Lung (tissue), 11 donors: ENCODE measurements at regions not wholly inside any gene's neighbourhood (a gene's known extent, or its start where the extent isn't known, plus 50 kb on each side); places are given as distances from the start of the nearest gene placed in this dataset.

Experiments used
- ATAC-seq: fragments of 200-7000 bp; cut with Tn5 transposase; one replicate; pipeline ENCODE4 v1.9.1; 2020; ENCODE audit warnings: moderate number of reproducible peaks; ENCODE audit not compliant: insufficient read depth, low FRiP score
- DNase-seq, 3 donors: peaks; one replicate each; pipeline ENCODE4 v3.0.0-alpha.2; 2013 to 2017
- H3K27ac ChIP-seq, 2 donors: one replicate each; pipeline ENCODE4 v1.5.1; 2013; ENCODE audit warnings: mild to moderate bottlenecking in 2 of 2, moderate library complexity in 2 of 2, control low read depth in 1 of 2, inconsistent platforms in 1 of 2, low read depth in 1 of 2, low read length in 1 of 2
- H3K27me3 ChIP-seq, 3 donors: one replicate each; pipeline ENCODE4 v1.5.1; 2013; ENCODE audit warnings: low read length in 2 of 3; ENCODE audit not compliant: control insufficient read depth in 3 of 3, insufficient read depth in 3 of 3
- H3K36me3 ChIP-seq, 4 donors: one replicate each; pipeline ENCODE4 v1.5.1; 2013; ENCODE audit warnings: low read length in 4 of 4, mild to moderate bottlenecking in 1 of 4, moderate library complexity in 1 of 4; ENCODE audit not compliant: control insufficient read depth in 4 of 4, insufficient read depth in 4 of 4
- H3K4me1 ChIP-seq, 5 donors: one replicate each; pipeline ENCODE4 v1.5.1; 2013; ENCODE audit warnings: low read length in 5 of 5, mild to moderate bottlenecking in 2 of 5, moderate library complexity in 1 of 5; ENCODE audit not compliant: control insufficient read depth in 5 of 5, insufficient read depth in 5 of 5
- H3K4me3 ChIP-seq: one replicate; pipeline ENCODE4 v1.5.1; 2013; ENCODE audit warnings: mild to moderate bottlenecking, control low read depth, moderate library complexity
- H3K9ac ChIP-seq, 2 donors: one replicate each; pipeline ENCODE4 v1.5.1; 2013; ENCODE audit warnings: low read length in 2 of 2, control low read depth in 1 of 2; ENCODE audit not compliant: insufficient read depth in 1 of 2
- H3K9me3 ChIP-seq, 4 donors: one replicate each; pipeline ENCODE4 v1.5.1; 2013; ENCODE audit warnings: low read length in 3 of 4, mild to moderate bottlenecking in 1 of 4, moderate library complexity in 1 of 4; ENCODE audit not compliant: control insufficient read depth in 4 of 4, insufficient read depth in 3 of 4
- CTCF ChIP-seq: IDR thresholded peaks from 2 replicates; pipeline ENCODE4 v1.5.1; 2012; ENCODE audit warnings: mild to moderate bottlenecking; ENCODE audit errors: control extremely low read depth, extremely low read depth
- WGBS, 2 donors: extraction: QIAGEN DNeasy Blood & Tissue Kit; methylation state at CpG; one replicate each; pipeline ENCODE4 v1.1.7; 2013; 5-methylcytosine and 5-hydroxymethylcytosine counted together
- donor health status: control.
- donor health status: control.
- donor health status: Bipolar disorder and iron deficiency.
- donor health status: healthy.
- donor health status: DM: yes; HTN: yes; CAD: no.

GRCh38 chr18:41761333-41762018, 193.6 kb upstream of the PIK3C3 start:
- Histone ChIP-seq H3K4me3 (no peak overlapping the region), H3K27ac (no peak overlapping the region), H3K9me3 (peaks cover 0 to 1% (median 0%) of the 10 kb centered on the region in 4 donors), H3K4me1 (no peaks in the 10 kb centered on the region), H3K9ac (no peak overlapping the region), H3K27me3 (no peaks in the 10 kb centered on the region), H3K36me3 (no peaks in the 10 kb centered on the region)
- DNase-seq (no peak), ATAC-seq (peak; percentile 27)
- no peak for TF ChIP-seq CTCF
- WGBS, 2 donors, result 67 to 78% methylated on average over 2 of the region's 2 CpGs

- H3K27ac ChIP-seq, result no peak overlapping the region
- H3K9me3 ChIP-seq, result peaks cover 0 to 1% (median 0%) of the 10 kb centered on the region in 4 donors
- DNase-seq (no peak), ATAC-seq (no peak)
- no peak for TF ChIP-seq CTCF
- H3K4me3 ChIP-seq, result no peak overlapping the region
- no peaks in the 10 kb centered on the region for H3K4me1 ChIP-seq
- WGBS, 2 donors, result 85 to 89% methylated on average over 4 of the region's 4 CpGs
- H3K27me3 ChIP-seq, result no peaks in the 10 kb centered on the region
- no peaks in the 10 kb centered on the region for H3K36me3 ChIP-seq
- no peak overlapping the region for H3K9ac ChIP-seq
Observed at GRCh38 chr18:41758534-41758933, 196.5 kb upstream of the PIK3C3 start.

GRCh38 chr18:41756141-41756540, 198.9 kb upstream of the PIK3C3 start:
- no peak overlapping the region for H3K9ac ChIP-seq
- H3K4me1 ChIP-seq, result no peaks in the 10 kb centered on the region
- H3K4me3 ChIP-seq, result no peak overlapping the region
- H3K36me3 ChIP-seq, result no peaks in the 10 kb centered on the region
- H3K9me3 ChIP-seq, result no peaks in the 10 kb centered on the region
- no peak overlapping the region for H3K27ac ChIP-seq
- TF ChIP-seq CTCF, result no peak
- no peak for ATAC-seq
- WGBS, 2 donors, result 50 to 64% methylated on average over 5 of the region's 5 CpGs
- DNase-seq, result no peak
- no peaks in the 10 kb centered on the region for H3K27me3 ChIP-seq

GRCh38 chr18:41754332-41754731, 200.7 kb upstream of the PIK3C3 start:
- no peaks in the 10 kb centered on the region for H3K27me3 ChIP-seq
- no peak overlapping the region for H3K9ac ChIP-seq
- no peak overlapping the region for H3K4me3 ChIP-seq
- H3K36me3 ChIP-seq, result no peaks in the 10 kb centered on the region
- TF ChIP-seq CTCF, result no peak
- no peaks in the 10 kb centered on the region for H3K9me3 ChIP-seq
- H3K27ac ChIP-seq, result no peak overlapping the region
- 84 to 95% methylated on average over 1 of the region's 1 CpG for WGBS, 2 donors
- DNase-seq (no peak), ATAC-seq (no peak)
- H3K4me1 ChIP-seq, result no peaks in the 10 kb centered on the region
